ENCODE measurements at regions not wholly inside any gene's neighbourhood (a gene's known extent, or its start where the extent isn't known, plus 50 kb on each side); places are given as distances from the start of the nearest gene placed in this dataset.
"Not testable (repeated sequence)": the region's sequence is repeated elsewhere in the genome, so short reads cannot be mapped to it uniquely, and the experiment has no call there.

DNA sequence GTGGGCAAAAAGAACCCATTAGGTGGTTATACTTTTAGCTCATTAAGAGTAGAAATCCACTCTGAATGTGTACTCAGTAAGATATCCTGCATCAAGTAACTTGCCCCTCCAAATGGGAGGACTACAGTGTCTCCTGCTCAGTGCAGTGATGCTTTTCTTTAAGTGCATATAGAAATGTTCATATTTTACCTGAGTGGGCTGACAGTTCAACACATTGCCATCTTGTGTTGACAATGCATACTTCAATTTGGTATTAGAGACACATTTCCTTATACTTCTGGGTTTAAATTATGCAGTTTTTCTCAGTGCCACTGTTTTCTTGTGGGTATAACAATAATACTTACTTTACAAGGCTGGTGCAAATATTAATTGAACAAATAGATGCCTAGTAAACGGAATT is 318.6 kb upstream of the TMPRSS15 start:
- no peak for DNase-seq

DNA sequence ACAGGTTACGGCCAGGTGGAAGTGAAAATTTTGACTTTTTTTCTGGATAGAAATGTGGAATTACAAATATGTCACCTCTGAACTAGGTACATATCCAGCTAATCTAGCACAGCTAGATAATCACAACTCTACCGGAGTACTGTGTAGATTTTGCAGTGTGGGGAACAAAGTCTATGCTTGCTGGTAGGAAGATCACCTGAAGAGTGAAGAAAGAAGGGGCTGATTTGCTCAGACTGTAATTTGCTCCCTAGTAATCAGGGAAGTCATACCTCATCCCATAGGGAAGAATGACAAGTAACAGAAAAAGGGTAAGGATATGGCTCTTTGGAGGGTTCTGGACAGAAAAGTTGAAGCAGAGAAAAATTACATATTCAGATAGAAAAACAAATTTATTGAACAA is 319.6 kb upstream of the TMPRSS15 start:
- DNase-seq = no peak

DNA sequence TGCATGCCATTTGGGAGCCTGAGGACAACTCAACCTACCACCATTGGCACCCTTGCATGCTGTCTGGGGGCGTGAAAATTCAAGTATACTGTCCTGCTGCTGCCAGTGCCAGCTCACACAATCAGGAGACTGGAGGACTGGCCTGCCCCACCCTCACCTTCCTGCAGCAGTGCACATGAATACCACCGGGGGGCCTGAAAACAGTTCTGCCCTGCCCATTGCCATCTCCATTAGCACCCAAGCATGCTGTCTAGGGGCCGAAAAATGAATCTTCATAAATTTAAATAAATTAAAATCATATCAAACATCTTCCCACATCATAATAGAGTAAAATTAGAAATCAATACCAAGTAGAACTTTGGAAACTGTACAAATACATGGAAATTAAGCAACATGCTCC is 322.1 kb upstream of the TMPRSS15 start:
- DNase-seq = no peak

DNA sequence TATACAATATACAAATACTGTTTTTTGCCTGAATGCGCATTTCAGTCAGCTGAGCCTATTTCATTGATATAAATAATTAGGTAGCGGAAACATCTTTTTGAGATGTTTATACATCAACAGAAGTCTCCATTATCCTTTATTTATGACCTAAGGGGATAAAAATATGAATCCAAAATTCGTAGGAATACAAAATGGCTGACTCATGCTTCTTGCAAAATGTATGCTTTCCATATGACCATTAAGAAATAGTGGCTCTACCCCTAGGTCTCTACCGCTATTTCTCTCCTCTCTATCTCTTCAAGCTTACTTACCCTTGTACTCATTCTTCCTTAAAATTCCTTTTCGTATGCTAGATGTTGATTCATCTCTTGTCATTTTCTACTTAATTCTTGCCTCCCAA is 338.4 kb upstream of the TMPRSS15 start:
- no peak for DNase-seq

DNA sequence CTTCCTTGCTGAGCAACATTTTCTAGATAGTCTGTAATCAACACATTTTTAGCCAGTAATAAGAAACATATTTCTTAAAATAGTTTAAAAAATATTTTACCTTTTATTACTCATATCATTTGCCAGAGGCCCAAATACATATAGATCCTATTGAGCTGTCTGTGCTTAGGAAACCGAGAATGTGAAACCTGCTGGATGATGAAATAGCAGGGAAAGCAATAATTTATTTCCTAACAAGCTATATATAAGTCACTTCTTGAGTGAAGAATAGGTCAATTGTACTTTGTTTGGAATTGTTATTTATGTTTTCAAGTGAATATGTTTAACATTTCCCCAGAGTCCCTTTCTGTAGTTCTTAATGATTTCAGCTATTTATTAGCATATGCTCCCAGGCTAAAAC is 339.9 kb upstream of the TMPRSS15 start:
- no peak for DNase-seq

DNA sequence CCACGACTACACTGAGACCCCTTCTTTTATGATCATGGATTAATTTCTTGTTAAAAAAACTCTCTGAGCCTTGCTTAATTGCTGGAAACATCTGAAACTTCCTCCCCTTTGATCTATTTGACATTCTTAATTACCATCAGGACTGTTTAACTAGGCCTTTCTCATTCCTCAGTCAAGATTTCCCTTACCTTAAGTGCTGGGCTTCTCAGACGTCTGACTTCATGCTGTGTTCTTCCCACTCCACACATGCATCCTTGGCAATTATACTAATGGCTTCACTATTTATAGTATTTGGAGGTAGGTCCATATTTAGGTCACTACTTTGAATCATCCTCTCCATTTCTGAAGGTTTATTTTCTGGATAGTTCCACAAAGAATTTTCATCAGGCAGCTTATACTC is 341.3 kb upstream of the TMPRSS15 start:
- no peak for DNase-seq

DNA sequence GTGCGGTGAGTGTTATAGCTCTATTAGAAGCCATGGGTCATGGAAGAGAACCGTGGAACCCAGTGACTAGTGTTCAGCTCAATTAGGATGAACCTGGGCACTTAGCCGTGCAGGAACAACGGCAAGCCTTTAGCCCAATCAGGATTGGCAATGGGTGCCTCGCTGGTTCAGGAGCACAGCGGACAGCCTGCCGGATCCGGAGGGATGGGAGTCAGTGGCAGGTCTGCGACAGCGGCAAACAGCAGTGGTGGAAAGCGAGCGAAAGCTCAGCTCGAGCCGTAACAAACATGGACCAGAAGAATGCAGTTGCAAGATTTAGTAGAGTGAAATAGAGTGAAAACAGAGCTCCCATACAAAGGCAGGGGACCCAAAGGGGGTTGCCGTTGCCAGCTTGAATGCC is 349.3 kb upstream of the TMPRSS15 start:
- not testable (repeated sequence) for DNase-seq

DNA sequence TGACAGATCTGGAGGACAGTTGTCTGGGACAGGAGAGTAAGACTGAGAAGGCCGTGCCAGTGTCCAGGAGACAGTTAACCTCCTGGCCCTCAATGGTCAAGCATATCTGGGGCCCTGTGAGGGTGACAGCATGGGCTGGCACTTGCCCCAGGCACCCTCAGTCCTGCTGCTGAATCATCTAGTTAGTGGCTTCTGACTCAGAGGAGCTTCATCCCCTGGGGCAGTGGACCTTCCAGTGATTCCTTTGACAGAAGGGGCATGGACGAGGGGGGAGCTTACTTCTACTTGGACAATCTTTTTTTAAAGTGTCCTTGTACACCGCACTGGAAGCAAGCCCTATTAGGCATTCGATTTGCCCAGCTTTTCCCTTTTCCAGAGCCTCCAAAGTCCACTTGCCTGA is 352.7 kb upstream of the TMPRSS15 start:
- not testable (repeated sequence) for DNase-seq

DNA sequence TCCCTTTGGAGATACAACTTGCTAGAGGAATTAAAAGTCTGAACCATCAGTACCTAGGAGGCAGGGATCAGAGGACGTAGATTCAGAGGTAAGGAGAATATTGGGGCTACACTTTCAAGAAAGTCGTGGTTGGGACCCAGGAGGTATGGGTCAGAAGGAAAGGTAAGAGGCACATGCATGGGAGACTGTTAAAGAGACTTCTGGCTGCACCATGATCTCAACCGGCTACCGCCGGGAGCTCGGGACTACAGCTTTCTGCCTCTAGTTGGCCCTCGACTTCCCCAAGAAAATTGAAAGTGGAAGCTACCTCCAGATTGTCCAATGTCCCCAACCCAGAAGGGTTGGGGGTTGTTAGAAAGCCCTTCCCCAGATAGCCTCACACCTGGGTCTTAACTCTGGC is 355.7 kb upstream of the TMPRSS15 start:
- no peak for DNase-seq

DNA sequence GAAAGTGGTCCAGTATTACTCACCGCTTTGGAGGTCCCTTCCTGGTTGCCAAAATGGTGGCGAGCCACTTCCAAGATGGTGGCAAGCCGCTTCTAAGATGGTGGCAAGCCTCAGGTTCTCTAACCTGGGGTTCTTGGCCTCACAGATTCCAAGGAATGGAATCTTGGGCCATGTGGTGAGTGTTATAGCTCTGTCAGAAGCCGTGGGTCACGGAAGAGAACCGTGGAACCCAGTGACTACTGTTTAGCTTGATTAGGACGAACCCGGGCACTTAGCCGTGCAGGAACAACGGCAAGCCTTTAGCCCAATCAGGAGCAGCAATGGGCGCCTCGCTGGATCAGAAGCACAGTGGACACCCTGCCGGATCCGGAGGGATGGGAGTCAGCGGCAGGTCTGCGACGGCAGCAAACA is 356.2 kb upstream of the TMPRSS15 start:
- no peak for DNase-seq

DNA sequence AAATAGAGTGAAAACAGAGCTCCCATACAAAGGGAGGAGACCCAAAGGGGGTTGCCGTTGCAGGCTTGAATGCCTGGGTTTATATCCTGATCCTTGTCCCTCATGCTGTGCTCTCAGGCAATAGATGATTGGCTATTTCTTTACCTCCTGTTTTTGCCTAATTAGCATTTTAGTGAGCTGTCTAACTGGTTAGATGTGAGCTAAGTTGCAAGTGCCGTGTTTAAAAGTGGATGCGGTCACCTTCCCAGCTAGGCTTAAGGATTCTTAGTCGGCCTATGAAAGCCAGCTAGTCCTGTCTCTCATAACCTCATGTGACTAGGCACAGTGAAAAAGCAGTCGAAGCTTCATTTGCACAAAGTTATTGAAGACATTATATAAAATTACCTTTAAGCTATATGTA is 356.7 kb upstream of the TMPRSS15 start:
- no peak for DNase-seq

DNA sequence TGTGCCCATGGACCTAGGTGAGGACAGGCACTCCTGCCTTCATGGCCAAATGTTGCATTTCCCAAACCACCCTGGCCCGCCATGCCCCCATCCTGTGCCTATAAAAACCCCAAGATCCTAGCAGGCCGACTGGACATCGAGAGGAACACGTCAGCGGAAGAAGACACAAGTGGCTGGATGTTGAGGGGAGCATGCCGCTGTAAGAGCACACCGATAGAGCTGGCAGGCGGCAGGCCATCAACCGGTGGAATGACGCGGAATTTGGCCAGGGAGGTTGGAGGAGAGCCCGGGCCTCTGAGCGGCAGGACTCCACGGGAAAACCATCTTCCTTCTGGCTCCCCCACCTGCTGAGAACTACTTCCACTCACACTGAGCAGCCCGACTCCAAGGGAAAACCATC is 361.1 kb upstream of the TMPRSS15 start:
- no peak for DNase-seq

DNA sequence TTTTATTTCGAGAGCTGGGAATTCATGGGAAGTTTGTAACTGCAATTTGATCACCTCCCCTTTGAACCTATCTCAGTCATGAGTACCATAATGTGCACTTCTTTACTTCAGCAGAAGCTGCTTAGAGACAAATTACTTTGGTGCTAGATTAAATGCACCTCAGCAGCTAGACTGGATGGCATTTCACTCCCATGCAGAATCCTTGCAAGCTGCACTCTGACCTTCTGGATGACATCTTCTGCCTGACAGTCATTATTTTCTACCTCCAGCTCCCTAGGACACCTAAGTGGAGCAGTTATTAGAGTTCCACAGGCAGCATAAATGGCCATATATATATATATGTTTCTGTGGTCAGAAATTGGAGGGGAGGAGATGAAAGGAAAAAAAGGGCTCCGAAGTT is 366.0 kb upstream of the TMPRSS15 start:
- no peak for DNase-seq

DNA sequence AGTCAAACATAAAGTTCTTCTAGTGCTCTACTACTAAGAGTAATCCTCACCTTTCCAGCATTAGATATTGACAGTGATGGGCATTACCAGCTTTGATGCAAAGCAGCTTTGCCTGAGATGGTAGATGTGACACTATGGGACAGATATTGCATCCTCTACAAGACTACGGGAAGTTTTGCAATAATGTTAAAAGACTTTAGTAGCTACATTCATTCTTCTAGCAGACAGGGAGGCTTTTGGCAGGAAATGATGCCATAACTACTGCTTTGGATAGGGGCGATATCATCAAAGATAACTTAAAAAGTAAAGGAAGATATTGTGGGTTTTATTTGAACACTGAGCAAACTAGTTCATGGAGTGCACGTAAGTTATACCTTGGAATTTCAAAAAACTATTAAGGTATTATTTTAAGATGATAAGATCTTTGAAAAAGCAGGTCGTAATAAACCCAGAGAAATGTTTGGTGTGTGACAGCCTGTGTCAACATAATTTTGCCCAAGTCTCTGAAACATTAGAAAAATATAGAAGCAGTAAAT is 368.3 kb upstream of the TMPRSS15 start:
- no peak for DNase-seq

DNA sequence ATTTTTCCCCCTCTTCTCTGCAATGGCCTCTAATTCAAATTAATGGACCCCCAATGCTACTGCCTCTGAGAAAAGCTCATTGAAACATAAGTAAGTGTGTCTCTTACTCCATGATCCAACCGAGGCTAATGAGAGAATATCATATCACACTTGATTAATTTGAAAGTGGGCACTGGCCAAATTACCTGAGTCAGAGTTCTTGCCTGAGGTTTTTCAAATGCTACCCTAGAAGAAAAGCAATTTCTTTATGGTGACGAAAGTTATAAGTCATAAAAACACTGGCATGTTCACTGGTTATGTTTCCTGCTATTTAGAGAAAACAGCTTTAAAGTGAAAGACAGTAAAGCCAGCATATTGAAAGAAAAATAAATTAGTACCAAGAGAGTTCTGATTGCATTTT is 368.8 kb upstream of the TMPRSS15 start:
- DNase-seq = no peak

DNA sequence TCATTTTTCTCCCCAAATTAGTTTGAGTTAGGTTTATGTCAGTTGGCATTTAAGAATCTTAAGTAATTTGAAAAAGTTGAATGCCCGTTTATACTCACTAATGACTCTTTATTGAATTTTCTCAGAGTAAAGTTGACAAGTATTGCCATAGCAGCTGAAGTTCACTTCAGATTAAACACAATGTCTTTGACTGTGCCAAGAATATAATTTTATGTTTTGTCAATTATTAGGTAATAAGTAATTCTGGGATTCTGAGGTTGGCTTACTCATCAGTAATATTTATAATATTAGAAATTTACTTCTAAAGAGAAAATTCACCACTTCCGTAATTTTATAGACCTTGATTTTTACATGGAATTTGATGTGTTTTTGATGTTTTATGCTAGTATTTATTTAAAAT is 369.3 kb upstream of the TMPRSS15 start:
- DNase-seq = no peak

DNA sequence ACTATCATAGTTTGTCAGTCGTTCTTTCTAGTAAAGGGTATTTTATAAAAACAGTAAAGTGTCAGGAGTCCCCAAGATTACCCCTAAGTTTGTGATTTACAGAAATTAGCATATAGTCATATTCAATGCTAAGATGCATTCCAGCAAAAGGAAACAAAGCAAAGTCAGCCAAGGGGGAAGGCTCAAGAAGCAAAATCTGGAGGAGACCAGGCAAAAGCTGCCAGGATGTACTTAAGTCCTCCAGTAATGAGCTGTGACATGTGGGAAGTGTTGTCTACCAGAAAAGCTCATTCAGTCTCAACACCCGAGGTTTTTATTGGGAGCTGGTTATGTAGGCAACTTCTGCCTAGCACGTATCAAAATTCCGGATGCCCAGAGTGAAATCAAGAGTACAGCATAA is 373.4 kb upstream of the TMPRSS15 start:
- no peak for DNase-seq

DNA sequence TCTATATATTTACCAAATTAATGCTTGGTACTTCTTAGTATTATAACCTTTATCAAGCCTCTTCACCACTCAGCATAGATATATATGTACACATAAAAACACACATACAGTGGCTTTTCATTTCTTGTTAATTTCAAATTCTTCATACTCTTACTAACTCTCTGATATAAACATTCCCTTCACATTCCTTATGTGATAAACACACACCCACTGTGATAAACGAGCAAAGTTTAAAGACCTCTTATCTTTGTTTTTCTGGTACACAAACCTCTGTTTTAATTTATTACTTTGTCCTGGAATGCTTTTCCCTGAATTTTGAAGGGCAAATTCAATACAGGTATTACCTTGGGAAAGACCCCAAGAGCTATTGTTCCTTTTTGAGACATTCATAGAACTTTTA is 379.1 kb upstream of the TMPRSS15 start:
- DNase-seq = no peak

DNA sequence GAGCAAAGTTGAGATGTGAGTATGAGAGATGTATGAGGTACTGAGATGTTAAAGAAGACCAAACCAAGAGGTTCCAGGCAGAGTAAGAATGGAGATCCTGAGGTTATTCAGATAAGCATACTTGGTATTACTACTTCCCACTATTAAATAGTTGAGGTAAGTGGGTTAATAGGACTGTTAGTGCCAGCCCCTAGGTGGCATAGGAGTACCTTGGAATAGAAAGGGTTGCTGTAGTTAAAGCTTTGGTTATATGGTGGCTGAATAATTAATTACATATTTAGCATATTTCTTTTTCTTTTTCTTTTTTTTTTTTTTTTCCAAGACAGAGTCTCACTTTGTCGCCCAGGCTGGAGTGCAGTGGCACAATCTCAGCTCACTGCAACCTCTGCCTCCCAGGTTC is 397.9 kb upstream of the TMPRSS15 start:
- no peak for DNase-seq

DNA sequence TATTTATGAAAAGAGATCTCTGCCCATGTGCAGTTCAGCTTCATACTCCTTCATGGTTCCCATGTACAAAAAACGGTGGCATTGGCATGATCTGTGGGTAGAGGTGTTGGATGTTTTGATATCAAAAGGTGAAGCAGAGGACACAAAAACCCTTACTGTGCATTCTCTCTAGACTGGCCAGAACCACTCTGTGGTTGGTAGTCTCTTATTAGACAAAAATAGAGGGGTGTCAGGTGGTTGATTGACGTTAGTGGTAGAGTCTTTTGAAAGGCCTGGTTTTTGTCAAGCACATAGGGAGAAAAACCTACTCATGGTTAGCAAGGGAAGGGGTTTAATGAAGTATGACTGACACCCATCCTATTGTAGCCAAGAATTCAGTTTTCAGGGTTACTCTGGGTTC is 400.0 kb upstream of the TMPRSS15 start:
- no peak for DNase-seq

DNA sequence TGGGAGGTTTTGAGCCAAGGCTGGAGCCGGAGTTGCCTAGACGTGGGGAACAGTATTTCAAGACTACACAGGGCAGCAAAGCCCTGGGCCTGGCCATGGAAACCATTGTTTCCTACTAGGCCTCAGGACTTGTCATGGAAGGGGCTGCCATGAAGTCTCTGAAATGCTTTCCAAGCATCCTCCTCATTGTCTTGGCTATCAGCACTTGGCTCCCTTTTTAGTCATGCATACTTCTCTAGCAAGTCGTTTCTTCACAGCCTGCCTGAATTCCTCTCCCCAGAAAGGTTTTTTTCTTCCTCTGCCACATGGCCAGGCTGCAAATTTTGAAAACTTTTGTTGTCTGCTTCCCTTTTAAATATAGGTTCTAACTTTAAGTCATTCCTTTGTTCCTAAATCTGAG is 406.6 kb upstream of the TMPRSS15 start:
- DNase-seq = no peak

DNA sequence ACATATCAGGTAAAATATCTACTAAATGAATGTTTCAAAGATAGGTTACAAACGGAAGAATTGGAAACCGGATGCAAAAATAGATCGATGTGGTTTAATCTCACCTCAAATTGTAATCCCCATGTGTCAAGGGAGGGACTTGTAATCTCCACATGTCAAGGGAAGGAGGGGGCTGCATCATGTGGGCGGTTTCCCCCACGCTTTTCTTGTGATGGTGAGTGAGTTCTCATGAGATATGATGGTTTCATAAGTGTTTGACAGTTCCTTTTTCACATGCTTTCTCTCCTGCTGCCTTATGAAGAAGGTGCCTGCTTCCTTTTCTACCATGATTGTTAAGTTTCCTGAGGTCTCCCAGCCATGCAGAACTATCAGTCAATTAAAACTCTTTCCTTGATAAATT is 408.7 kb upstream of the TMPRSS15 start:
- DNase-seq = no peak

DNA sequence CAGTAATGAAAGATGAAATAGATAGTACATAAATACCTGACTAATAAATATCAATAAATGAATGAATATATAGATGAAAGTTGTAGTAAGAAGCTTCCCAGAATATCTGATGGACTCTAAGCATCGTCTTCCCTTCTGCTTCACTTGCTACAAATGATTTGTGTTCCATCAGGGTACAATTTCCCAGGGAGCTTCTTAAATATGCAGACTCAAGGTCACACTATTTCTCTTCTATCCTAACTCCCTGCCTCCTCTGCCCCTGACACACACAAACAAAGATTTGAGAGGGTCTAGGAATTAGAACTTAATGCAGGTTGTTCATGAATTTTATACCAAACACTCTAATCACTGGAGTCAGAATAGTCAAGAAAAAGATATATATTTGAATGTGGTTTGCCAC is 415.9 kb upstream of the TMPRSS15 start:
- DNase-seq = no peak

DNA sequence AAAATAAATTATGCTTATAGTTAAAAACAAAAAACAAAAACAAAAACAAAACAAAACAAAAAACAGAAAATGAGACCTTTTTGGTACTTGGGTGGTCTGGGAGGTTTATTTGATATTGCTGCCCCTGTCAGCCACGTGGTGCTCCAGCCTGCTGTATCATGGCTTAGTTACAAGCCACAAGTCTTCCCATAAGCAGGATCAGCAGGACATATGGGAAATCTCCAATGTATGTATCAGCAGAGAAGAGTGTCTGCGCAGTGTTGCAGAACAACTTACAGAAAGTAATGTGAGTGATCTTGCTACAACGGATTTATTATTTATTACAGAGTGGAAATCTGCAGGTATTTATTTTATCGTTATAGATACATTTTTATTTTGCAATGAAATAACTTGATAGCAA is 423.0 kb upstream of the TMPRSS15 start:
- DNase-seq = no peak

DNA sequence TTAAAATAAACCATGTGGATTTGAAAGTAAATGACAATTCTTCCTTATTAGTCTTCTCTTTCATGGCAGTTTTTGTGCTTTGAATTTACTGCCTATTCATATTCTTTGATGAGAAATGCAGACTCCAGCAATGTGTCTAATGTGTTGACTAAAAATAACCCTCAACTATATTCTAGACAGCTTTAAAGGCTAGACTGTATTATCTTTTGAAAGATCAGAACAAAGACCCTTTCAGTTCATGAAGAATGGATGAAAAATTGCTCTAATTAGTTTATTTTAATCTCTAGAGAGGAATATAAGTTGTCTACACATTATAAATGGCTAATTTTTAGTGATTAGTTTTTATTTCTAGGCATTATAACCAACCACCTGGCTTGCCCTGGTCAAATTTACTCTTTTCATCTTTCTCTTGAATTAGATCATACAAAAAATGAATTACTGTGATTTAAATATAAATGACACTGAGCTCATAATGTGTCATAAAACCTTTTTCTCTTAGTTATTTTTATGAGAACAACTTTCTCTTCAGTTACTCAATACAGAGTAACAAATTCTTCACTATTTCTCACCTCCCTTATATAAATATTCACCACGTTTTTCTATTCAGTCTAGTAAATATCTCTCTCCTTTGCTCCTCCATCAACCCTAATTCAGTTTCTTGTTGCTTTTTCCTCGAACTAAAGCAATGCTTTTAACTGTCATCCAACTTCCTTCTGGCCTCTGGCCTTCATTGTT is 428.5 kb upstream of the TMPRSS15 start:
- no peak for DNase-seq
